ENCODE measurements at regions not wholly inside any gene's neighbourhood (a gene's known extent, or its start where the extent isn't known, plus 50 kb on each side); places are given as distances from the start of the nearest gene placed in this dataset.
"Not testable (repeated sequence)": the region's sequence is repeated elsewhere in the genome, so short reads cannot be mapped to it uniquely, and the experiment has no call there.

- WGBS, result 86% methylated on average over 6 of the region's 6 CpGs
- H3K4me3 ChIP-seq (ENCODE audit: low read depth, low read length), result no peak overlapping the region
- no peaks in the 10 kb centered on the region for H3K4me1 ChIP-seq (ENCODE audit: insufficient read depth)
- H3K36me3 ChIP-seq (ENCODE audit: insufficient read depth), result no peaks in the 10 kb centered on the region
- no peak overlapping the region for H3K27ac ChIP-seq (ENCODE audit: low read depth)
- DNase-seq (ENCODE audit: extremely low spot score), result no peak
These were observed 1077.5 kb downstream of the TBL1XR1 start for GRCh38 chr3:176119826-176120225.

- no peak overlapping the region for H3K27ac ChIP-seq (ENCODE audit: low read depth)
- no peak overlapping the region for H3K4me3 ChIP-seq (ENCODE audit: low read depth, low read length)
- H3K4me1 ChIP-seq (ENCODE audit: insufficient read depth), result no peaks in the 10 kb centered on the region
- DNase-seq (ENCODE audit: extremely low spot score), result no peak
- 86% methylated on average over 2 of the region's 2 CpGs for WGBS
- H3K36me3 ChIP-seq (ENCODE audit: insufficient read depth), result no peaks in the 10 kb centered on the region
These were observed 1090.9 kb downstream of the TBL1XR1 start for GRCh38 chr3:176106380-176106779.

- Histone ChIP-seq H3K4me1 (ENCODE audit: insufficient read depth) (no peaks in the 10 kb centered on the region), H3K36me3 (ENCODE audit: insufficient read depth) (no peaks in the 10 kb centered on the region), H3K4me3 (ENCODE audit: low read depth, low read length) (no peak overlapping the region), H3K27ac (ENCODE audit: low read depth) (no peak overlapping the region)
- DNase-seq (ENCODE audit: extremely low spot score), result no peak
These were observed 1100.3 kb downstream of the TBL1XR1 start for GRCh38 chr3:176097027-176097426.

GRCh38 chr3:176093892-176094291, 1103.4 kb downstream of the TBL1XR1 start:
- not testable (repeated sequence) for H3K4me1 ChIP-seq (ENCODE audit: insufficient read depth); H3K27ac ChIP-seq (ENCODE audit: low read depth); H3K4me3 ChIP-seq (ENCODE audit: low read depth, low read length); H3K36me3 ChIP-seq (ENCODE audit: insufficient read depth); DNase-seq (ENCODE audit: extremely low spot score)
- WGBS, result 61% methylated on average over 1 of the region's 1 CpG

- Histone ChIP-seq H3K4me3 (ENCODE audit: low read depth, low read length) (no peak overlapping the region), H3K36me3 (ENCODE audit: insufficient read depth) (no peaks in the 10 kb centered on the region), H3K4me1 (ENCODE audit: insufficient read depth) (no peaks in the 10 kb centered on the region), H3K27ac (ENCODE audit: low read depth) (no peak overlapping the region)
- WGBS, result 72% methylated on average over 3 of the region's 3 CpGs
- no peak for DNase-seq (ENCODE audit: extremely low spot score)
These were observed 1106.6 kb downstream of the TBL1XR1 start for GRCh38 chr3:176090727-176091126.

GRCh38 chr3:176088962-176089383, 1108.3 kb downstream of the TBL1XR1 start:
- H3K36me3 ChIP-seq (ENCODE audit: insufficient read depth), result no peaks in the 10 kb centered on the region
- no peak overlapping the region for H3K4me3 ChIP-seq (ENCODE audit: low read depth, low read length)
- DNase-seq (ENCODE audit: extremely low spot score), result no peak
- 89% methylated on average over 3 of the region's 3 CpGs for WGBS
- no peaks in the 10 kb centered on the region for H3K4me1 ChIP-seq (ENCODE audit: insufficient read depth)
- H3K27ac ChIP-seq (ENCODE audit: low read depth), result no peak overlapping the region

GRCh38 chr3:176087066-176087697, 1110.1 kb downstream of the TBL1XR1 start:
- WGBS, result 63% methylated on average over 2 of the region's 2 CpGs
- Histone ChIP-seq H3K4me1 (ENCODE audit: insufficient read depth) (no peaks in the 10 kb centered on the region), H3K4me3 (ENCODE audit: low read depth, low read length) (no peak overlapping the region), H3K27ac (ENCODE audit: low read depth) (no peak overlapping the region), H3K36me3 (ENCODE audit: insufficient read depth) (no peaks in the 10 kb centered on the region)
- no peak for DNase-seq (ENCODE audit: extremely low spot score)

GRCh38 chr3:176079785-176080184, 1117.5 kb downstream of the TBL1XR1 start:
- H3K4me3 ChIP-seq (ENCODE audit: low read depth, low read length), result no peak overlapping the region
- DNase-seq (ENCODE audit: extremely low spot score), result no peak
- H3K4me1 ChIP-seq (ENCODE audit: insufficient read depth), result no peaks in the 10 kb centered on the region
- no peaks in the 10 kb centered on the region for H3K36me3 ChIP-seq (ENCODE audit: insufficient read depth)
- no peak overlapping the region for H3K27ac ChIP-seq (ENCODE audit: low read depth)
- 53% methylated on average over 1 of the region's 1 CpG for WGBS

GRCh38 chr3:176078906-176079305, 1118.4 kb downstream of the TBL1XR1 start:
- no peaks in the 10 kb centered on the region for H3K4me1 ChIP-seq (ENCODE audit: insufficient read depth)
- H3K27ac ChIP-seq (ENCODE audit: low read depth), result no peak overlapping the region
- H3K36me3 ChIP-seq (ENCODE audit: insufficient read depth), result no peaks in the 10 kb centered on the region
- H3K4me3 ChIP-seq (ENCODE audit: low read depth, low read length), result no peak overlapping the region
- no peak for DNase-seq (ENCODE audit: extremely low spot score)
- WGBS, result 72% methylated on average over 1 of the region's 1 CpG

GRCh38 chr3:176075491-176075890, 1121.8 kb downstream of the TBL1XR1 start:
- Histone ChIP-seq H3K27ac (ENCODE audit: low read depth) (no peak overlapping the region), H3K4me3 (ENCODE audit: low read depth, low read length) (no peak overlapping the region), H3K36me3 (ENCODE audit: insufficient read depth) (no peaks in the 10 kb centered on the region), H3K4me1 (ENCODE audit: insufficient read depth) (no peaks in the 10 kb centered on the region)
- 53% methylated on average over 1 of the region's 1 CpG for WGBS
- DNase-seq (ENCODE audit: extremely low spot score), result no peak

GRCh38 chr3:176075046-176075445, 1122.2 kb downstream of the TBL1XR1 start:
- Histone ChIP-seq H3K36me3 (ENCODE audit: insufficient read depth) (no peaks in the 10 kb centered on the region), H3K4me1 (ENCODE audit: insufficient read depth) (no peaks in the 10 kb centered on the region), H3K27ac (ENCODE audit: low read depth) (no peak overlapping the region), H3K4me3 (ENCODE audit: low read depth, low read length) (no peak overlapping the region)
- DNase-seq (ENCODE audit: extremely low spot score), result no peak

GRCh38 chr3:176074096-176074495, 1123.2 kb downstream of the TBL1XR1 start:
- 82% methylated on average over 2 of the region's 2 CpGs for WGBS
- DNase-seq (ENCODE audit: extremely low spot score), result no peak
- H3K27ac ChIP-seq (ENCODE audit: low read depth), result no peak overlapping the region
- H3K36me3 ChIP-seq (ENCODE audit: insufficient read depth), result no peaks in the 10 kb centered on the region
- H3K4me3 ChIP-seq (ENCODE audit: low read depth, low read length), result no peak overlapping the region
- H3K4me1 ChIP-seq (ENCODE audit: insufficient read depth), result no peaks in the 10 kb centered on the region

- Histone ChIP-seq H3K4me3 (ENCODE audit: low read depth, low read length) (no peak overlapping the region), H3K36me3 (ENCODE audit: insufficient read depth) (no peaks in the 10 kb centered on the region), H3K27ac (ENCODE audit: low read depth) (no peak overlapping the region), H3K4me1 (ENCODE audit: insufficient read depth) (no peaks in the 10 kb centered on the region)
- 73% methylated on average over 2 of the region's 2 CpGs for WGBS
- DNase-seq (ENCODE audit: extremely low spot score), result no peak
These were observed 1125.3 kb downstream of the TBL1XR1 start for GRCh38 chr3:176071943-176072342.

- H3K4me3 ChIP-seq (ENCODE audit: low read depth, low read length), result no peak overlapping the region
- no peak overlapping the region for H3K27ac ChIP-seq (ENCODE audit: low read depth)
- no peak for DNase-seq (ENCODE audit: extremely low spot score)
- H3K4me1 ChIP-seq (ENCODE audit: insufficient read depth), result no peaks in the 10 kb centered on the region
- H3K36me3 ChIP-seq (ENCODE audit: insufficient read depth), result no peaks in the 10 kb centered on the region
- 86% methylated on average over 6 of the region's 6 CpGs for WGBS
These were observed 1128.5 kb downstream of the TBL1XR1 start for GRCh38 chr3:176068750-176069149.

GRCh38 chr3:176058856-176059255, 1138.4 kb downstream of the TBL1XR1 start:
- Histone ChIP-seq H3K4me1 (ENCODE audit: insufficient read depth) (no peaks in the 10 kb centered on the region), H3K27ac (ENCODE audit: low read depth) (no peak overlapping the region)
- no peak for DNase-seq (ENCODE audit: extremely low spot score)

More at GRCh38 chr3:176058856-176059255, 1138.4 kb downstream of the TBL1XR1 start:
- Histone ChIP-seq H3K36me3 (ENCODE audit: insufficient read depth) (no peaks in the 10 kb centered on the region), H3K4me3 (ENCODE audit: low read depth, low read length) (no peak overlapping the region)
